OCI-LY7 (cell line): ENCODE measurements at regions not wholly inside any gene's neighbourhood (a gene's known extent, or its start where the extent isn't known, plus 50 kb on each side); places are given as distances from the start of the nearest gene placed in this dataset.
"Not testable (repeated sequence)": the region's sequence is repeated elsewhere in the genome, so short reads cannot be mapped to it uniquely, and the experiment has no call there.

Source experiments
- BruUV-seq: library from RNA; stranded (reverse); fragments of 400-500 nt; replicated peaks from 2 replicates; lab custom pipeline; 2021; lab: Mats Ljungman, UMichigan
- CTCF ChIA-PET: fragments of 300-600 bp; sonication (Branson Sonifier 250); formaldehyde crosslinking; loops from one replicate; lab custom pipeline; 2022; ENCODE audit warnings: antibody characterized with exemption; ENCODE audit not compliant: unreplicated experiment; lab: Charles Lee
- POLR2A ChIA-PET: fragments of 300-600 bp; sonication (Branson Sonifier 250); formaldehyde crosslinking; loops from one replicate; lab custom pipeline; 2022; ENCODE audit warnings: antibody characterized with exemption; lab: Charles Lee
- DNase-seq: peaks from one replicate; pipeline ENCODE4 v3.0.0-alpha.2; 2015; ENCODE audit warnings: low spot score
- H2AFZ ChIP-seq: fragments of 200-600 bp; sonication (generic), shearing (Covaris generic); 2 replicates; pipeline ENCODE4 v1.6.1; 2014; ENCODE audit warnings: mild to moderate bottlenecking, antibody characterized with exemption, low read length, moderate library complexity
- H3K27ac ChIP-seq: fragments of 200-600 bp; sonication (generic); 2 replicates; pipeline ENCODE4 v1.5.1; 2014; ENCODE audit warnings: mixed run types, low read depth, mild to moderate bottlenecking, moderate library complexity, low read length, inconsistent platforms; ENCODE audit not compliant: poor library complexity, severe bottlenecking
- H3K36me3 ChIP-seq: fragments of 200-600 bp; sonication (generic); 2 replicates; pipeline ENCODE4 v1.6.1; 2014; ENCODE audit warnings: mild to moderate bottlenecking, antibody characterized with exemption, low read length, moderate library complexity, mixed read lengths; ENCODE audit not compliant: insufficient read depth
- H3K4me1 ChIP-seq: fragments of 200-600 bp; sonication (generic); 2 replicates; pipeline ENCODE4 v1.5.1; 2014; ENCODE audit warnings: mild to moderate bottlenecking, low read length; ENCODE audit not compliant: insufficient read depth, poor library complexity, severe bottlenecking
- H3K4me2 ChIP-seq: fragments of 200-600 bp; sonication (generic); 2 replicates; pipeline ENCODE4 v1.6.1; 2014; ENCODE audit warnings: mild to moderate bottlenecking, low read length
- H3K4me3 ChIP-seq: fragments of 200-600 bp; sonication (generic); 2 replicates; pipeline ENCODE4 v1.5.1; 2014; ENCODE audit warnings: mild to moderate bottlenecking, low read depth, low read length; ENCODE audit not compliant: poor library complexity, severe bottlenecking
- H3K79me2 ChIP-seq: fragments of 200-600 bp; sonication (generic); 2 replicates; pipeline ENCODE4 v1.6.1; 2016; ENCODE audit warnings: low read depth, mild to moderate bottlenecking, low read length, moderate library complexity, mixed read lengths; ENCODE audit not compliant: insufficient read depth
- H3K9me2 ChIP-seq: fragments of 200-600 bp; sonication (generic); 2 replicates; pipeline ENCODE4 v1.6.1; 2016; ENCODE audit warnings: mild to moderate bottlenecking, low read length, mixed read lengths; ENCODE audit not compliant: insufficient read depth
- H3K9me3 ChIP-seq: fragments of 200-600 bp; sonication (generic); 2 replicates; pipeline ENCODE4 v1.6.1; 2014; ENCODE audit warnings: mild to moderate bottlenecking, mixed run types, low read length, mixed read lengths
- H4K20me1 ChIP-seq: fragments of 200-600 bp; sonication (generic); 2 replicates; pipeline ENCODE4 v1.6.1; 2014; ENCODE audit warnings: mild to moderate bottlenecking, antibody characterized with exemption, low read length, moderate library complexity, mixed read lengths; ENCODE audit not compliant: insufficient read depth
- EZH2phosphoT487 ChIP-seq: fragments of 200-600 bp; sonication (generic); IDR thresholded peaks from 2 replicates; pipeline ENCODE4 v1.6.1; 2018; ENCODE audit warnings: low read depth, borderline replicate concordance, mild to moderate bottlenecking, mixed run types, antibody characterized with exemption, low read length, moderate library complexity, mixed read lengths
- intact Hi-C: fragments of 100-400 bp; cut with micrococcal nuclease; formaldehyde crosslinking; loops from one replicate; pipeline ENCODE4 v1.10.0; 2022; ENCODE audit not compliant: unreplicated experiment
- TF ChIP-seq, protein P1 (sequence below): fragments of 200-600 bp; sonication (generic); conservative IDR thresholded peaks from 2 replicates; pipeline ENCODE4 v1.5.1; 2014; ENCODE audit warnings: mild to moderate bottlenecking, antibody characterized with exemption, low read length, moderate library complexity, mixed read lengths

DNA sequence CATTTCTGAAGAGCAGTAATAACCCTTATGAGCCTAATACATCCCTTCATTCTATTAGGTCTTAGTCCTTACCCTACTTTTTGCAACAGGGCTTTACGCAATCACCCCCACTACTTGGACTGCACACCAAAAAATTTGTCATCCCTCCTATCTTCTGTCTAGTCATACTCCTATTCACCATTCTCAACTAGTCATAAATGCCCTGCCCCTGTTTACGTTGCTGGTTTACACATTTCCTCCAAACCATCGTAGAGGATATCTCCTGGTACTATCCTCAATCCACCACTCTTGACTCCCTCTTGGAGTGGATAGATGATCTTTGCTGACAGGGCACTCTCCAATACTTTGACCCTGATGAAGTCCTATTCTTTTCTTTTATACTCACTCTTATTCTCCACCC is 98.2 kb upstream of the CCNG1 start:
- intact Hi-C loops = no loop called here
- no TSS peak for BruUV-seq
- H3K4me1 ChIP-seq = no peaks in the 10 kb centered on the region
- no peaks in the 10 kb centered on the region for H3K36me3 ChIP-seq
- TF ChIP-seq EZH2phosphoT487 = no peak
- TF ChIP-seq, protein P1, sequence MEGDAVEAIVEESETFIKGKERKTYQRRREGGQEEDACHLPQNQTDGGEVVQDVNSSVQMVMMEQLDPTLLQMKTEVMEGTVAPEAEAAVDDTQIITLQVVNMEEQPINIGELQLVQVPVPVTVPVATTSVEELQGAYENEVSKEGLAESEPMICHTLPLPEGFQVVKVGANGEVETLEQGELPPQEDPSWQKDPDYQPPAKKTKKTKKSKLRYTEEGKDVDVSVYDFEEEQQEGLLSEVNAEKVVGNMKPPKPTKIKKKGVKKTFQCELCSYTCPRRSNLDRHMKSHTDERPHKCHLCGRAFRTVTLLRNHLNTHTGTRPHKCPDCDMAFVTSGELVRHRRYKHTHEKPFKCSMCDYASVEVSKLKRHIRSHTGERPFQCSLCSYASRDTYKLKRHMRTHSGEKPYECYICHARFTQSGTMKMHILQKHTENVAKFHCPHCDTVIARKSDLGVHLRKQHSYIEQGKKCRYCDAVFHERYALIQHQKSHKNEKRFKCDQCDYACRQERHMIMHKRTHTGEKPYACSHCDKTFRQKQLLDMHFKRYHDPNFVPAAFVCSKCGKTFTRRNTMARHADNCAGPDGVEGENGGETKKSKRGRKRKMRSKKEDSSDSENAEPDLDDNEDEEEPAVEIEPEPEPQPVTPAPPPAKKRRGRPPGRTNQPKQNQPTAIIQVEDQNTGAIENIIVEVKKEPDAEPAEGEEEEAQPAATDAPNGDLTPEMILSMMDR = no peak
- no peaks in the 10 kb centered on the region for H4K20me1 ChIP-seq
- no peak overlapping the region for H3K4me3 ChIP-seq
- no peak overlapping the region for H3K27ac ChIP-seq
- H3K4me2 ChIP-seq = no peak overlapping the region
- no peak for DNase-seq
- POLR2A ChIA-PET = no interaction called here
- no peak overlapping the region for H2AFZ ChIP-seq
- CTCF ChIA-PET = no interaction called here
- no peaks in the 10 kb centered on the region for H3K79me2 ChIP-seq
- no peaks in the 10 kb centered on the region for H3K9me2 ChIP-seq
- H3K9me3 ChIP-seq = no peaks in the 10 kb centered on the region

DNA sequence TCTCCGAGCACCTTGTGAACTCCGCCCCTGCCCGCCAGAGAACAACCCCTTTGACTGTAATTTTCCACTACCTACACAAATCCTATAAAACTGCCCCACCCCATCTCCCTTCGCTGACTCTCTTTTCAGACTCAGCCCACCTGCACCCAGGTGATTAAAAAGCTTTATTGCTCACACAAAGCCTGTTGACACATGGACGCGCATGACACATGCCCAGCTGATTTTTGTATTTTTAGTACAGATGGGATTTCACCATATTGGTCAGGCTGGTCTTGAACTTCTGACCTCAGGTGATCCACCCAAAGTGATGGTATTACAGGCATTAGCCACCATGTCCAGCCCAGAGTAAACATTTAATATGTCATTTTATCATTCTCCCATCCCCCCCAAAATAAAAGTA is 97.0 kb upstream of the CCNG1 start:
- H3K4me2 ChIP-seq, H3K36me3 ChIP-seq, BruUV-seq, H3K4me3 ChIP-seq, H2AFZ ChIP-seq, DNase-seq, POLR2A ChIA-PET, H3K27ac ChIP-seq, H3K79me2 ChIP-seq, CTCF ChIA-PET, H3K4me1 ChIP-seq, H3K9me2 ChIP-seq, H4K20me1 ChIP-seq, H3K9me3 ChIP-seq: not testable (repeated sequence)
- intact Hi-C loops = loop anchor here (10.0 kb wide), 1 partner anchor 256 kb away; no protein-coding TSS in a partner anchor

DNA sequence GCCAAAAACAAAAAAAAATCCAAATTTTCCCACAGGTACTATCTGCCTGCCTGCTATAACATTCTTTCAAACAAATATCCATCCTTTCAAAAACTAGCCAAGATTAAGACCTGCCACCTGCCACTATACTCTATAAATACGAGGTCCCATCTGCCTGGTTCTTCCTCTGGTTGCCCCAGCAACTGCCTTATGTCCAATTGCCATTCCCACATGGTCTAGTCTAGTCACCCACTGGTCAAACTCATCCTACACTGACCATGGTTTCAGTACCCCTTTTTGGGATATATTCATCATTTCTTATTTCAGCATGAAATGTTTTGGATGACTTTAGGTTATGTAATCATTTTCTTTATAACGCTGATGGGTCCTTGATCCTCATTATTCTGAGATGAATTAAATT is 95.1 kb upstream of the CCNG1 start:
- ChIA-PET POLR2A (no interaction called here), CTCF (no interaction called here)
- Histone ChIP-seq H3K4me3 (no peak overlapping the region), H3K27ac (no peak overlapping the region), H2AFZ (no peak overlapping the region), H3K4me2 (no peak overlapping the region), H3K79me2 (no peaks in the 10 kb centered on the region), H3K4me1 (no peaks in the 10 kb centered on the region), H3K9me3 (no peaks in the 10 kb centered on the region), H3K36me3 (no peaks in the 10 kb centered on the region), H4K20me1 (no peaks in the 10 kb centered on the region), H3K9me2 (no peaks in the 10 kb centered on the region)
- no peak for DNase-seq
- intact Hi-C loops = loop anchor here (10.0 kb wide), 1 partner anchor 258 kb away; no protein-coding TSS in a partner anchor
- TF ChIP-seq EZH2phosphoT487 = no peak
- TF ChIP-seq, protein P1 = no peak
- no TSS peak for BruUV-seq
